ENCODE measurements at regions not wholly inside any gene's neighbourhood (a gene's known extent, or its start where the extent isn't known, plus 50 kb on each side); places are given as distances from the start of the nearest gene placed in this dataset.
"Not testable (repeated sequence)": the region's sequence is repeated elsewhere in the genome, so short reads cannot be mapped to it uniquely, and the experiment has no call there.

DNA sequence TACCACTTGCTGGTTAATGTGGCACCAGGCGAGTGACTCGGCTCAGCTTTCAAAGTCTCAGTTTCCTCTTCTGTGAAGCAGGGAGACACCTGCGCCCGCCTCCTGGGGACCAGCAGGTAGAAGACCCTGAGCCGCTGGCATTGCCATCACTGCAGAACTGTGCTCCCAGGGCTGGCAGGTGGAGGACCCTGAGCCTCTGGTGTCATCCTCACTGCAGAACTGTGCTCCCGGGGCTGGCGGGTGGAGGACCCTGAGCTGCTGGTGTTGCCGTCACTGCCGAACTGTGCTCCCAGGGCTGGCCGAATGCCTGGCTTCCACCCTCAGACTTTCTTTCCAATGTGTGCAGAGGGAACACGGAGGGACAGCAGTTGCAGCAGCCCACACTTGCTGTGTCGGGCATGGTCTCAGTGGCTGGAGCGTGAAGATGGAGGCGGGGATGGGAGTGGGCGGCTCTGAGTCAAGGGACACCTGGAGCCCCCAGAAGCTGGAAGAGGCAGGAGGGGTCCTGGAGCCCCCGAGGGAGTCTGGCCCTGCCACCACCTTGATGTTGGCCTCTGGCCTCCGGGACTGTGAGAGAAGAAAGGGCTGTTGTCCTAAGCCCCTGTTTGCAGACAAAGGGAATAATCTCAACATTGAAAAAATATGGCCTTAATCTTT lies 75.8 kb upstream of the METTL9 start:
- H3K4me1 ChIP-seq: peaks cover 0 to 5% (median 4%) of the 10 kb centered on the region in 4 donors
- no peak overlapping the region for H3K4me3 ChIP-seq
- H3K9me3 ChIP-seq: no peaks in the 10 kb centered on the region
- WGBS, 2 donors: 90 to 94% methylated on average over 13 to 17 of the region's 17 CpGs
- no peak for ATAC-seq (ENCODE audit: low FRiP score in 2 of 2)
- no peaks in the 10 kb centered on the region for H3K36me3 ChIP-seq
- no peaks in the 10 kb centered on the region for H3K27me3 ChIP-seq
- no peak overlapping the region for H3K27ac ChIP-seq
- TF ChIP-seq POLR2A (IDR thresholded peaks at IDR 0.05): no peak
- TF ChIP-seq EP300 (IDR thresholded peaks at IDR 0.05): no peak
- TF ChIP-seq POLR2AphosphoS5 (IDR thresholded peaks at IDR 0.05): no peak
- TF ChIP-seq, protein P1, sequence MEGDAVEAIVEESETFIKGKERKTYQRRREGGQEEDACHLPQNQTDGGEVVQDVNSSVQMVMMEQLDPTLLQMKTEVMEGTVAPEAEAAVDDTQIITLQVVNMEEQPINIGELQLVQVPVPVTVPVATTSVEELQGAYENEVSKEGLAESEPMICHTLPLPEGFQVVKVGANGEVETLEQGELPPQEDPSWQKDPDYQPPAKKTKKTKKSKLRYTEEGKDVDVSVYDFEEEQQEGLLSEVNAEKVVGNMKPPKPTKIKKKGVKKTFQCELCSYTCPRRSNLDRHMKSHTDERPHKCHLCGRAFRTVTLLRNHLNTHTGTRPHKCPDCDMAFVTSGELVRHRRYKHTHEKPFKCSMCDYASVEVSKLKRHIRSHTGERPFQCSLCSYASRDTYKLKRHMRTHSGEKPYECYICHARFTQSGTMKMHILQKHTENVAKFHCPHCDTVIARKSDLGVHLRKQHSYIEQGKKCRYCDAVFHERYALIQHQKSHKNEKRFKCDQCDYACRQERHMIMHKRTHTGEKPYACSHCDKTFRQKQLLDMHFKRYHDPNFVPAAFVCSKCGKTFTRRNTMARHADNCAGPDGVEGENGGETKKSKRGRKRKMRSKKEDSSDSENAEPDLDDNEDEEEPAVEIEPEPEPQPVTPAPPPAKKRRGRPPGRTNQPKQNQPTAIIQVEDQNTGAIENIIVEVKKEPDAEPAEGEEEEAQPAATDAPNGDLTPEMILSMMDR (IDR thresholded peaks at IDR 0.05): no peak
- peak in 1 of 2 donors; percentile 78 for DNase-seq

DNA sequence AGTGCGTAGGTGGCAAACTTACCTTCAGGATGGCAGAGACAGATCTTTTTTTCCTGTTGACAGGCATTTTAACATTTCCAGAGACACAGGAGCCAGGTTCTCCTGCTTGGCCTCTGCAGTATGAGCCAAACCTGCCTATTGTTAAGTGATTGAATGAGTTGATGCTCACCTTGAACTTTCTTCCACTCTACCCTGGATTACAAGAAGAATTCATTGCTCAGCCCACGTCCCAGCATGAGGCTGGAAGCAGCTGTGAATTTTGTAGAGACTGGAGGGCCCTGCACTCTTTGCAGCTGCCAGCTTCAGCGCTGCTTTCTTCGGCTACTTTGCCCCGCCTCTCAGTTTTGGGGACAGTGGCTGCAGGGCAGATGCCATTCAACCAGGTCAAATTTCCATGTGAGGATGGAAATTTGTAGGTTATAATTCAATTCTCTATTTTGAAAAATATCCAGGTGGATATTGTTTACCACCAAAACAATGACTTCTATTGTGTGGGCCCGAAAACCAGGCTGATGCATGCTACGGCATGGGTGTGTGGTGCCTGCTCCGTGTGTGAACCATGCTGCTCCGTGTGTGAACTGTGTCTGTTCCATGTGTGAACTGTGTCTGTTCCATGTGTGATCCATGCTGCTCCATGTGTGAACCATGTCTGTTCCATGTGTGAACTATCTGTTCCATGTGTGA lies 75.2 kb upstream of the METTL9 start:
- Histone ChIP-seq H3K9me3 (no peaks in the 10 kb centered on the region), H3K4me3 (no peak overlapping the region), H3K36me3 (no peaks in the 10 kb centered on the region), H3K27me3 (no peaks in the 10 kb centered on the region), H3K27ac (no peak overlapping the region), H3K4me1 (peaks cover 0 to 5% (median 4%) of the 10 kb centered on the region in 4 donors)
- 95 to 97% methylated on average over 9 of the region's 9 CpGs for WGBS, 2 donors
- ATAC-seq (ENCODE audit: low FRiP score in 2 of 2): no peak
- DNase-seq: no peak
- TF ChIP-seq POLR2A (IDR thresholded peaks at IDR 0.05) (no peak), EP300 (IDR thresholded peaks at IDR 0.05) (no peak), POLR2AphosphoS5 (IDR thresholded peaks at IDR 0.05) (no peak)
- TF ChIP-seq, protein P1 (IDR thresholded peaks at IDR 0.05): no peak

DNA sequence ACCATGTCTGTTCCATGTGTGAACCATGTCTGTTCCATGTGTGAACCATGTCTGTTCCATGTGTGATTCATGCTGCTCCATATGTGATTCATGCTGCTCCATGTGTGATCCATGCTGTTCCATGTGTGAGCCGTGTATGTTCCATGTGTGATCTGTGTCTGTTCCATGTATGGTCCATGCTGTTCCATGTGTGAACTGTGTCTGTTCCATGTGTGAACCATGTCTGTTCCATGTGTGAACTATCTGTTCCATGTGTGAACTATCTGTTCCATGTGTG lies 74.7 kb upstream of the METTL9 start:
- not testable (repeated sequence) for ATAC-seq (ENCODE audit: low FRiP score in 2 of 2); DNase-seq; H3K36me3 ChIP-seq; H3K27me3 ChIP-seq; H3K4me3 ChIP-seq; H3K27ac ChIP-seq; H3K4me1 ChIP-seq; H3K9me3 ChIP-seq
- 100% methylated on average over 1 of the region's 1 CpG for WGBS, 2 donors

DNA sequence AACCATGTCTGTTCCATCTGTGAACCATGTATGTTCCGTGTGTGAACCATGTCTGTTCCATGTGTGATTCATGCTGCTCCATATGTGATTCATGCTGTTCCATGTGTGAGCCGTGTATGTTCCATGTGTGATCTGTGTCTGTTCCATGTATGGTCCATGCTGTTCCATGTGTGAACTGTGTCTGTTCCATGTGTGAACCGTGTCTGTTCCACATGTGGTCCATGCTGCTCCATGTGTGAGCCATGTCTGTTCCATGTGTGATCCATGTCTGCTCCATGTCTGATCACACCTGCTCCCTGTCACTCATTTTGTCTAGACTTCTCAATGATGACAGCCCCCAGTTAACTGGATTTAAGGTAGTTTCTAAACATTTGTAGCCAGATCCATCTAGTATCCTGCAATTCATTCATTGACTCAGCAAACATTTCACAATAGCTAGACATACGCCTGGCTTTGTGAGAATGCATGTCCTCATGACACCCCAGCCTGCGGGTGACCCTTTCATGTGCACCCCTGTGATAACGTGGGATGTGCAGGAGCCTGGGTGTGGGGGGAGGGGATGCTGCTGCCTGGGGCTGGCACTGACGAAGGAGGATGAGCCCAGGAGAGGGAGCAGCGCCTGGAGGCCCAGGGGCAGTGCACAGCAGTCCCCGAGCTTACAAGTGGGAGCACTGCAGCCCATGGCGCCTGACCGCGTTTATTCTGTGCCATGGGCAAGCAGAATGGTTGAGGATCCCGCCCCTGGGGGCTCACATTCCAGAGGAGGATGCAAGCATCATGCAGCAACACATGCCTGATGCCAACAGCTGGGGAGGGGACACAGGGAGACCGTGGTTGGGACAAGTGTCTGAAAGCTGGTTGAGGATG lies 74.1 kb upstream of the METTL9 start:
- not testable (repeated sequence) for H3K27ac ChIP-seq, H3K9me3 ChIP-seq, H3K4me1 ChIP-seq, H3K4me3 ChIP-seq, H3K36me3 ChIP-seq, H3K27me3 ChIP-seq
- peak in 1 of 2 donors; percentile 0 for ATAC-seq (ENCODE audit: low FRiP score in 2 of 2)
- peak in 1 of 2 donors; percentile 81 for DNase-seq
- WGBS, 2 donors: 60 to 65% methylated on average over 12 to 14 of the region's 14 CpGs

DNA sequence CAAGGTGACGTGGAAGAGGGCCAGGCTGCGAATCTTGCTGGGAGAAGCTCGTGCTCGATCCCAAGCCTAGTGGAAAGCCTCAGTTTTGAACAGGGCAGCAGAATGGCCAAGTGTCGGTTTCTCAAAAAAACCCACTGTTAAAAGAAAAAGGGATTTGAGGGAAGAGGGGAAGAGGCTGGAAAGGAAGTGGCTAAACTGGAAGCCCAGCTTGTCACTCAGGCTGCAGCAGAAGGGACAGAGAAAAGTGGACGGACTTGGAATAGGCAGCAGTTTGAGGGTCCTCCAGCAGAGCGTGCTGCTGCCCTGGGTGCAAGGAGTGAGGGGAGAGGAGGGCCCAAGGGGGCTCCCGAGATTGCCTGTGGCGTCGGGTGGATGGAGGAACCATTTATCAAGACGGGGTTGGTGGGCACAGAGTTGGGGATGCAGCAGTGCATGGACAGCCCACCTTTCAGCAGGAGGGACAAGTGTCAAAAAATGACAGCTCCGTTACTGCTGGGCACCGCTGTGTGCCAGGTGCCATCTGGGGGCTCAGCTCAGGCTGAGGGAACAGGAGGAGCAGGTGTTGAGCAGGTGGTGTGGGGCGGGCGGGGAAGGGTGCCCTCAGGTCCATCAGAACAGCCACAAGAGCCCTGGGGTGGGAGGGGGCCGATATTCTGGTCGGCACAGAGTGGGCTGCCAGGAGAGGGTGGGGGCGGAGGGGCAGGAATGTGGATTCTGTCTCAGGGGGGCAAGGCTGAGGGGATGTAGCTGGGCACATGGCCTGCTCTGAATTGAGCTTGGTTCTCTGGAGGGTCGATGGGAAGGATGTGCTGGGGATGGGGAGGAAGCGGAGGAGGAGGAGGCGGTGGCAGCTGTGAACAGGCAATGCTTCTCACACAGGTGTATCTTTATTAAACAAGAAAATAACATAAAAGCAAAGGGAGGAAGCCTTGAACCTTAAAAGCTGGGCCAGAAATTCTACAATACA lies 73.1 kb upstream of the METTL9 start:
- 72 to 75% methylated on average over 19 to 21 of the region's 21 CpGs for WGBS, 2 donors
- not testable (repeated sequence) for ATAC-seq (ENCODE audit: low FRiP score in 2 of 2); H3K27ac ChIP-seq; H3K36me3 ChIP-seq; H3K27me3 ChIP-seq; H3K4me1 ChIP-seq; H3K9me3 ChIP-seq; H3K4me3 ChIP-seq
- peak in 1 of 2 donors; percentile 60 for DNase-seq

Measured in upper lobe of left lung (tissue), 6 donors.